IPS DF 6.9 (cell line): ENCODE measurements at regions not wholly inside any gene's neighbourhood (a gene's known extent, or its start where the extent isn't known, plus 50 kb on each side); places are given as distances from the start of the nearest gene placed in this dataset.

Experiments
- DNase-seq: peaks from one replicate; pipeline ENCODE4 v3.0.0-alpha.2; 2013; ENCODE audit warnings: low read depth, low spot score
- H3K27ac ChIP-seq: one replicate; pipeline ENCODE4 v1.5.1; 2013; ENCODE audit warnings: low read length, control low read depth
- H3K27me3 ChIP-seq: 2 replicates; pipeline ENCODE4 v1.6.1; 2013; ENCODE audit warnings: mild to moderate bottlenecking, low read length; ENCODE audit not compliant: control insufficient read depth, insufficient read depth
- H3K36me3 ChIP-seq: 2 replicates; pipeline ENCODE4 v1.6.1; 2013; ENCODE audit warnings: low read length; ENCODE audit not compliant: control insufficient read depth, insufficient read depth
- H3K4me1 ChIP-seq: 2 replicates; pipeline ENCODE4 v1.6.1; 2013; ENCODE audit warnings: low read length; ENCODE audit not compliant: control insufficient read depth, insufficient read depth
- H3K4me3 ChIP-seq: 2 replicates; pipeline ENCODE4 v1.5.1; 2013; ENCODE audit warnings: mild to moderate bottlenecking, low read length
- H3K9me3 ChIP-seq: 2 replicates; pipeline ENCODE4 v1.6.1; 2013; ENCODE audit warnings: low read length, inconsistent platforms; ENCODE audit not compliant: control insufficient read depth, insufficient read depth
- WGBS: extraction: QIAGEN DNeasy Blood & Tissue Kit; methylation state at CpG from one replicate; pipeline ENCODE4 v1.1.7; 2013; ENCODE audit warnings: mixed read lengths, missing lambda C conversion rate; ENCODE audit not compliant: insufficient read length, insufficient coverage; 5-methylcytosine and 5-hydroxymethylcytosine counted together

GRCh38 chr2:5985536-5986385 lies 293.6 kb downstream of the SOX11 start:
- Histone ChIP-seq H3K36me3 (no peaks in the 10 kb centered on the region), H3K27me3 (no peaks in the 10 kb centered on the region), H3K9me3 (no peaks in the 10 kb centered on the region), H3K4me3 (no peak overlapping the region), H3K27ac (no peak overlapping the region), H3K4me1 (no peaks in the 10 kb centered on the region)
- WGBS: no CpG with 5 or more reads among the region's 18 CpGs
- no peak for DNase-seq

- Histone ChIP-seq H3K9me3 (no peaks in the 10 kb centered on the region), H3K4me1 (no peaks in the 10 kb centered on the region), H3K27ac (no peak overlapping the region), H3K36me3 (no peaks in the 10 kb centered on the region), H3K27me3 (no peaks in the 10 kb centered on the region), H3K4me3 (no peak overlapping the region)
- WGBS: no CpG with 5 or more reads among the region's 12 CpGs
- no peak for DNase-seq
Observed at GRCh38 chr2:5986801-5987787, 294.9 kb downstream of the SOX11 start.

GRCh38 chr2:5988120-5988519 lies 295.9 kb downstream of the SOX11 start:
- H3K27me3 ChIP-seq: no peaks in the 10 kb centered on the region
- no peak overlapping the region for H3K4me3 ChIP-seq
- no CpG with 5 or more reads among the region's 3 CpGs for WGBS
- DNase-seq: no peak
- H3K27ac ChIP-seq: no peak overlapping the region
- no peaks in the 10 kb centered on the region for H3K4me1 ChIP-seq
- no peaks in the 10 kb centered on the region for H3K9me3 ChIP-seq
- no peaks in the 10 kb centered on the region for H3K36me3 ChIP-seq

GRCh38 chr2:5990086-5990485 lies 297.9 kb downstream of the SOX11 start:
- Histone ChIP-seq H3K4me3 (no peak overlapping the region), H3K27ac (no peak overlapping the region), H3K9me3 (no peaks in the 10 kb centered on the region), H3K27me3 (no peaks in the 10 kb centered on the region), H3K4me1 (no peaks in the 10 kb centered on the region), H3K36me3 (no peaks in the 10 kb centered on the region)
- DNase-seq: no peak
- no CpG with 5 or more reads among the region's 5 CpGs for WGBS

GRCh38 chr2:5991305-5991968 lies 299.3 kb downstream of the SOX11 start:
- no peaks in the 10 kb centered on the region for H3K9me3 ChIP-seq
- no CpG with 5 or more reads among the region's 8 CpGs for whole genome bisulfite sequencing
- no peaks in the 10 kb centered on the region for H3K4me1 ChIP-seq
- H3K27me3 ChIP-seq: no peaks in the 10 kb centered on the region
- H3K27ac ChIP-seq: no peak overlapping the region
- no peak overlapping the region for H3K4me3 ChIP-seq
- H3K36me3 ChIP-seq: no peaks in the 10 kb centered on the region
- DNase-seq: no peak

- DNase-seq: no peak
- WGBS: no CpG with 5 or more reads among the region's 1 CpG
- no peaks in the 10 kb centered on the region for H3K9me3 ChIP-seq
- no peak overlapping the region for H3K4me3 ChIP-seq
- H3K27me3 ChIP-seq: no peaks in the 10 kb centered on the region
- H3K36me3 ChIP-seq: no peaks in the 10 kb centered on the region
- no peaks in the 10 kb centered on the region for H3K4me1 ChIP-seq
- no peak overlapping the region for H3K27ac ChIP-seq
Observed at GRCh38 chr2:5995832-5996231, 303.6 kb downstream of the SOX11 start.

- H3K4me3 ChIP-seq: no peak overlapping the region
- no peaks in the 10 kb centered on the region for H3K27me3 ChIP-seq
- H3K9me3 ChIP-seq: no peaks in the 10 kb centered on the region
- WGBS: no CpG with 5 or more reads among the region's 2 CpGs
- no peak overlapping the region for H3K27ac ChIP-seq
- no peaks in the 10 kb centered on the region for H3K36me3 ChIP-seq
- DNase-seq: no peak
- H3K4me1 ChIP-seq: no peaks in the 10 kb centered on the region
Observed at GRCh38 chr2:6008186-6008585, 316.0 kb downstream of the SOX11 start.

- no peaks in the 10 kb centered on the region for H3K4me1 ChIP-seq
- H3K27ac ChIP-seq: no peak overlapping the region
- H3K9me3 ChIP-seq: no peaks in the 10 kb centered on the region
- H3K4me3 ChIP-seq: no peak overlapping the region
- no peaks in the 10 kb centered on the region for H3K27me3 ChIP-seq
- H3K36me3 ChIP-seq: no peaks in the 10 kb centered on the region
- DNase-seq: no peak
- no CpG with 5 or more reads among the region's 1 CpG for WGBS
Observed at GRCh38 chr2:6008726-6009125, 316.5 kb downstream of the SOX11 start.

GRCh38 chr2:6010163-6010562 lies 318.0 kb downstream of the SOX11 start:
- Histone ChIP-seq H3K9me3 (no peaks in the 10 kb centered on the region), H3K4me3 (no peak overlapping the region), H3K27ac (no peak overlapping the region), H3K27me3 (no peaks in the 10 kb centered on the region), H3K36me3 (no peaks in the 10 kb centered on the region), H3K4me1 (no peaks in the 10 kb centered on the region)
- WGBS: no CpG with 5 or more reads among the region's 5 CpGs
- DNase-seq: no peak

- Histone ChIP-seq H3K27me3 (no peaks in the 10 kb centered on the region), H3K4me1 (no peaks in the 10 kb centered on the region), H3K4me3 (no peak overlapping the region), H3K9me3 (no peaks in the 10 kb centered on the region), H3K36me3 (no peaks in the 10 kb centered on the region), H3K27ac (no peak overlapping the region)
- WGBS: no CpG with 5 or more reads among the region's 4 CpGs
- no peak for DNase-seq
Observed at GRCh38 chr2:6011921-6012320, 319.7 kb downstream of the SOX11 start.
